HUES6 (cell line): ENCODE measurements at regions not wholly inside any gene's neighbourhood (a gene's known extent, or its start where the extent isn't known, plus 50 kb on each side); places are given as distances from the start of the nearest gene placed in this dataset.

Experiments used
- H3K27ac ChIP-seq: 2 replicates; pipeline ENCODE4 v1.7.0; 2013; ENCODE audit warnings: low read depth, mild to moderate bottlenecking, low read length, inconsistent platforms
- H3K27me3 ChIP-seq: 2 replicates; pipeline ENCODE4 v1.6.1; 2013; ENCODE audit warnings: low read length; ENCODE audit not compliant: control insufficient read depth, insufficient read depth
- H3K36me3 ChIP-seq: 2 replicates; pipeline ENCODE4 v1.6.1; 2013; ENCODE audit warnings: low read length; ENCODE audit not compliant: control insufficient read depth, insufficient read depth
- H3K4me1 ChIP-seq: 2 replicates; pipeline ENCODE4 v1.6.1; 2013; ENCODE audit warnings: low read length; ENCODE audit not compliant: control insufficient read depth, insufficient read depth
- H3K4me3 ChIP-seq: 2 replicates; pipeline ENCODE4 v1.5.1; 2013; ENCODE audit warnings: low read depth, low read length
- H3K9ac ChIP-seq: one replicate; pipeline ENCODE4 v1.6.1; 2013; ENCODE audit warnings: mild to moderate bottlenecking, low read length
- H3K9me3 ChIP-seq: 2 replicates; pipeline ENCODE4 v1.6.1; 2013; ENCODE audit warnings: low read depth, low read length; ENCODE audit not compliant: control insufficient read depth, insufficient read depth

- Histone ChIP-seq H3K27ac (no peak overlapping the region), H3K9me3 (no peaks in the 10 kb centered on the region), H3K4me1 (peaks cover 10% of the 10 kb centered on the region), H3K36me3 (peaks cover 56% of the 10 kb centered on the region), H3K27me3 (no peaks in the 10 kb centered on the region), H3K4me3 (no peak overlapping the region), H3K9ac (no peak overlapping the region)
Observed at GRCh38 chr1:77632216-77632615, 50.2 kb downstream of the ZZZ3 start.

GRCh38 chr1:77631751-77632150, 50.7 kb downstream of the ZZZ3 start:
- no peak overlapping the region for H3K9ac ChIP-seq
- H3K4me3 ChIP-seq = no peak overlapping the region
- no peak overlapping the region for H3K27ac ChIP-seq
- no peaks in the 10 kb centered on the region for H3K27me3 ChIP-seq
- peaks cover 10% of the 10 kb centered on the region for H3K4me1 ChIP-seq
- H3K9me3 ChIP-seq = no peaks in the 10 kb centered on the region
- peaks cover 57% of the 10 kb centered on the region for H3K36me3 ChIP-seq

GRCh38 chr1:77631302-77631701, 51.2 kb downstream of the ZZZ3 start:
- H3K36me3 ChIP-seq = peaks cover 55% of the 10 kb centered on the region
- no peak overlapping the region for H3K27ac ChIP-seq
- H3K9me3 ChIP-seq = no peaks in the 10 kb centered on the region; the same call in 1 of the 2 replicates
- no peaks in the 10 kb centered on the region for H3K27me3 ChIP-seq
- H3K9ac ChIP-seq = no peak overlapping the region
- H3K4me1 ChIP-seq = peaks cover 10% of the 10 kb centered on the region
- no peak overlapping the region for H3K4me3 ChIP-seq

- Histone ChIP-seq H3K36me3 (peaks cover 53% of the 10 kb centered on the region), H3K9ac (no peak overlapping the region), H3K4me1 (no peaks in the 10 kb centered on the region), H3K27me3 (no peaks in the 10 kb centered on the region), H3K9me3 (no peaks in the 10 kb centered on the region; the same call in 1 of the 2 replicates), H3K27ac (no peak overlapping the region), H3K4me3 (no peak overlapping the region)
Observed at GRCh38 chr1:77627978-77628570, 54.4 kb downstream of the ZZZ3 start.

GRCh38 chr1:77625250-77625649, 57.2 kb downstream of the ZZZ3 start:
- Histone ChIP-seq H3K9ac (no peak overlapping the region), H3K36me3 (peaks cover 27% of the 10 kb centered on the region), H3K4me1 (no peaks in the 10 kb centered on the region), H3K27ac (no peak overlapping the region), H3K9me3 (no peaks in the 10 kb centered on the region; the same call in 1 of the 2 replicates), H3K4me3 (no peak overlapping the region), H3K27me3 (no peaks in the 10 kb centered on the region)

- H3K4me3 ChIP-seq = no peak overlapping the region
- no peak overlapping the region for H3K27ac ChIP-seq
- H3K36me3 ChIP-seq = peaks cover 21% of the 10 kb centered on the region
- H3K9me3 ChIP-seq = no peaks in the 10 kb centered on the region; the same call in 1 of the 2 replicates
- H3K27me3 ChIP-seq = no peaks in the 10 kb centered on the region
- no peak overlapping the region for H3K9ac ChIP-seq
- H3K4me1 ChIP-seq = no peaks in the 10 kb centered on the region
Observed at GRCh38 chr1:77624102-77624501, 58.4 kb downstream of the ZZZ3 start.

GRCh38 chr1:77623066-77623465, 59.4 kb downstream of the ZZZ3 start:
- H3K9me3 ChIP-seq = no peaks in the 10 kb centered on the region; the same call in 1 of the 2 replicates
- H3K27ac ChIP-seq = no peak overlapping the region
- no peaks in the 10 kb centered on the region for H3K27me3 ChIP-seq
- H3K9ac ChIP-seq = no peak overlapping the region
- no peaks in the 10 kb centered on the region for H3K4me1 ChIP-seq
- H3K36me3 ChIP-seq = peaks cover 17% of the 10 kb centered on the region
- H3K4me3 ChIP-seq = no peak overlapping the region

GRCh38 chr1:77620273-77620672, 62.2 kb downstream of the ZZZ3 start:
- peaks cover 10% of the 10 kb centered on the region for H3K36me3 ChIP-seq
- no peaks in the 10 kb centered on the region for H3K9me3 ChIP-seq
- H3K4me1 ChIP-seq = no peaks in the 10 kb centered on the region
- H3K27me3 ChIP-seq = no peaks in the 10 kb centered on the region
- no peak overlapping the region for H3K9ac ChIP-seq
- no peak overlapping the region for H3K27ac ChIP-seq
- H3K4me3 ChIP-seq = no peak overlapping the region

- peaks cover 20% of the 10 kb centered on the region; the same call in 1 of the 2 replicates for H3K9me3 ChIP-seq
- no peak overlapping the region for H3K4me3 ChIP-seq
Observed at GRCh38 chr1:77614037-77614436, 68.4 kb downstream of the ZZZ3 start.

More at GRCh38 chr1:77614037-77614436, 68.4 kb downstream of the ZZZ3 start:
- H3K27me3 ChIP-seq = no peaks in the 10 kb centered on the region
- H3K36me3 ChIP-seq = peaks cover 2% of the 10 kb centered on the region
- no peak overlapping the region for H3K27ac ChIP-seq
- no peak overlapping the region for H3K9ac ChIP-seq
- H3K4me1 ChIP-seq = no peaks in the 10 kb centered on the region
